HG03558 (cell line): ENCODE measurements at regions not wholly inside any gene's neighbourhood (a gene's known extent, or its start where the extent isn't known, plus 50 kb on each side); places are given as distances from the start of the nearest gene placed in this dataset.

Source experiments
- ATAC-seq: cut with Tn5 transposase; IDR thresholded peaks from one replicate; pipeline ENCODE4 v1.9.1; 2021; ENCODE audit warnings: moderate number of reproducible peaks; ENCODE audit not compliant: unreplicated experiment; ENCODE audit errors: extremely low read depth

- no peak for ATAC-seq
Observed at GRCh38 chr2:23241611-23242245, 143.3 kb upstream of the KLHL29 start.

GRCh38 chr2:23243073-23243659 lies 141.8 kb upstream of the KLHL29 start:
- no peak for ATAC-seq

GRCh38 chr2:23244617-23245016 lies 140.4 kb upstream of the KLHL29 start:
- ATAC-seq = no peak

GRCh38 chr2:23246992-23247683 lies 137.8 kb upstream of the KLHL29 start:
- no peak for ATAC-seq

GRCh38 chr2:23248667-23249066 lies 136.3 kb upstream of the KLHL29 start:
- no peak for ATAC-seq

- ATAC-seq = no peak
Observed at GRCh38 chr2:23249348-23249747, 135.6 kb upstream of the KLHL29 start.

GRCh38 chr2:23250371-23250770 lies 134.6 kb upstream of the KLHL29 start:
- no peak for ATAC-seq

GRCh38 chr2:23256643-23257042 lies 128.3 kb upstream of the KLHL29 start:
- ATAC-seq = no peak

- ATAC-seq = no peak
Observed at GRCh38 chr2:23260621-23261020, 124.4 kb upstream of the KLHL29 start.

GRCh38 chr2:23268467-23269263 lies 116.3 kb upstream of the KLHL29 start:
- ATAC-seq = no peak

- ATAC-seq = no peak
Observed at GRCh38 chr2:23269747-23270146, 115.2 kb upstream of the KLHL29 start.

- no peak for ATAC-seq
Observed at GRCh38 chr2:23270810-23271209, 114.2 kb upstream of the KLHL29 start.

GRCh38 chr2:23271230-23271629 lies 113.7 kb upstream of the KLHL29 start:
- no peak for ATAC-seq

GRCh38 chr2:23273786-23274185 lies 111.2 kb upstream of the KLHL29 start:
- ATAC-seq = no peak

- ATAC-seq = no peak
Observed at GRCh38 chr2:23280401-23280800, 104.6 kb upstream of the KLHL29 start.

- no peak for ATAC-seq
Observed at GRCh38 chr2:23283653-23284052, 101.3 kb upstream of the KLHL29 start.

GRCh38 chr2:23285091-23285800 lies 99.7 kb upstream of the KLHL29 start:
- ATAC-seq = no peak

- no peak for ATAC-seq
Observed at GRCh38 chr2:23286031-23286757, 98.8 kb upstream of the KLHL29 start.

GRCh38 chr2:23286758-23287704 lies 97.9 kb upstream of the KLHL29 start:
- ATAC-seq = no peak
